ENCODE measurements at regions not wholly inside any gene's neighbourhood (a gene's known extent, or its start where the extent isn't known, plus 50 kb on each side); places are given as distances from the start of the nearest gene placed in this dataset.

GRCh38 chr6:139473731-139474130 is 99.3 kb upstream of the CITED2 start:
- Histone ChIP-seq H3K9me2 (replicated peaks; ENCODE audit: insufficient read depth, low read length) (no peaks in the 10 kb centered on the region), H3F3A (ENCODE audit: insufficient read depth) (no peaks in the 10 kb centered on the region), H3K27ac (ENCODE audit: low read depth, low read length) (no peak overlapping the region), H3K79me2 (ENCODE audit: insufficient read depth, low read length) (no peaks in the 10 kb centered on the region), H3K4me2 (ENCODE audit: low read depth, low read length, poor library complexity, severe bottlenecking) (no peak overlapping the region), H3K36me3 (ENCODE audit: low read length) (no peaks in the 10 kb centered on the region), H3K9ac (ENCODE audit: low read length) (no peak overlapping the region), H4K20me1 (ENCODE audit: low read depth, low read length) (no peaks in the 10 kb centered on the region), H3K27me3 (ENCODE audit: low read length) (no peaks in the 10 kb centered on the region), H2AFZ (ENCODE audit: low read depth, low read length, severe bottlenecking) (no peak overlapping the region), H3K9me3 (ENCODE audit: insufficient read depth, low read length) (no peaks in the 10 kb centered on the region), H3K4me3 (ENCODE audit: insufficient read depth, low read length, poor library complexity, severe bottlenecking) (no peak overlapping the region)
- TF ChIP-seq CTCF (IDR thresholded peaks at IDR 0.05; ENCODE audit: insufficient read depth, low read length, poor library complexity, severe bottlenecking), result no peak
- no peak for TF ChIP-seq EZH2phosphoT487 (conservative IDR thresholded peaks at IDR 0.05; ENCODE audit: low read length)

- H3K4me3 ChIP-seq (ENCODE audit: insufficient read depth, low read length, poor library complexity, severe bottlenecking), result no peak overlapping the region
- H3K9me3 ChIP-seq (ENCODE audit: insufficient read depth, low read length), result no peaks in the 10 kb centered on the region
- H3K36me3 ChIP-seq (ENCODE audit: low read length), result no peaks in the 10 kb centered on the region
- no peak overlapping the region for H3K27ac ChIP-seq (ENCODE audit: low read depth, low read length)
- no peaks in the 10 kb centered on the region for H4K20me1 ChIP-seq (ENCODE audit: low read depth, low read length)
- H3K9me2 ChIP-seq (replicated peaks; ENCODE audit: insufficient read depth, low read length), result no peaks in the 10 kb centered on the region
- H2AFZ ChIP-seq (ENCODE audit: low read depth, low read length, severe bottlenecking), result no peak overlapping the region
- H3K4me2 ChIP-seq (ENCODE audit: low read depth, low read length, poor library complexity, severe bottlenecking), result no peak overlapping the region
- no peaks in the 10 kb centered on the region for H3K27me3 ChIP-seq (ENCODE audit: low read length)
- no peaks in the 10 kb centered on the region for H3F3A ChIP-seq (ENCODE audit: insufficient read depth)
- no peak for TF ChIP-seq CTCF (IDR thresholded peaks at IDR 0.05; ENCODE audit: insufficient read depth, low read length, poor library complexity, severe bottlenecking)
- no peak for TF ChIP-seq EZH2phosphoT487 (conservative IDR thresholded peaks at IDR 0.05; ENCODE audit: low read length)
- H3K9ac ChIP-seq (ENCODE audit: low read length), result no peak overlapping the region
- no peaks in the 10 kb centered on the region for H3K79me2 ChIP-seq (ENCODE audit: insufficient read depth, low read length)
Measured at GRCh38 chr6:139473231-139473701, 98.8 kb upstream of the CITED2 start.

- Histone ChIP-seq H3K4me3 (ENCODE audit: insufficient read depth, low read length, poor library complexity, severe bottlenecking) (no peak overlapping the region), H3K4me2 (ENCODE audit: low read depth, low read length, poor library complexity, severe bottlenecking) (no peak overlapping the region), H3K36me3 (ENCODE audit: low read length) (no peaks in the 10 kb centered on the region), H2AFZ (ENCODE audit: low read depth, low read length, severe bottlenecking) (no peak overlapping the region), H3K79me2 (ENCODE audit: insufficient read depth, low read length) (no peaks in the 10 kb centered on the region), H3K9me3 (ENCODE audit: insufficient read depth, low read length) (no peaks in the 10 kb centered on the region), H3K9me2 (replicated peaks; ENCODE audit: insufficient read depth, low read length) (no peaks in the 10 kb centered on the region), H3K27ac (ENCODE audit: low read depth, low read length) (no peak overlapping the region), H3K27me3 (ENCODE audit: low read length) (no peaks in the 10 kb centered on the region), H3K9ac (ENCODE audit: low read length) (no peak overlapping the region), H4K20me1 (ENCODE audit: low read depth, low read length) (no peaks in the 10 kb centered on the region), H3F3A (ENCODE audit: insufficient read depth) (no peaks in the 10 kb centered on the region)
- TF ChIP-seq CTCF (IDR thresholded peaks at IDR 0.05; ENCODE audit: insufficient read depth, low read length, poor library complexity, severe bottlenecking) (no peak), EZH2phosphoT487 (conservative IDR thresholded peaks at IDR 0.05; ENCODE audit: low read length) (no peak)
Measured at GRCh38 chr6:139472351-139473015, 98.0 kb upstream of the CITED2 start.
